Right lung (tissue), 2 donors: ENCODE measurements at regions not wholly inside any gene's neighbourhood (a gene's known extent, or its start where the extent isn't known, plus 50 kb on each side); places are given as distances from the start of the nearest gene placed in this dataset.

Source experiments
- DNase-seq, 2 donors: peaks; one replicate each; pipeline ENCODE4 v3.0.0-alpha.2; 2013

GRCh38 chr12:38139456-38139855 lies 177.1 kb upstream of the ALG10B start:
- no peak for DNase-seq

- no peak for DNase-seq
These were observed 175.3 kb upstream of the ALG10B start for GRCh38 chr12:38141239-38141638.

DNA sequence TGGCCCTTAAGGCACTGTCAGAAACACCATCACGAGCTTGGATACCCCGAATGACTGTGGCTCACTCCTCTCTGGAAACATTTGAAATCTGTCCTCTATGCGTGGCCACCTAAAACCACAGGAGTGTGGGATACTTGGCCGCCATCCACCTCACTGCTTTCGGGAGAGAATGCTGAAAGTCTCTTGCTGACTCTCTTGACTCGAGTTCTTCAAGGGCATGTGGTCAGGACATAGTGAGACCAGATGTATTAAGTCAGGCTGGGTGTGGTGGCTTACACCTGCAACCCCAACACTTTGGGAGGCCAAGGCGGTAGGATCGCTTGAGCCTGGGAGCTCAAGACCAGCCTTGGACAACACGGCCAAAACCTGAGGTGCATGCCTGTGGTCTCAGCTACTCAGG lies 174.7 kb upstream of the ALG10B start:
- no peak for DNase-seq

GRCh38 chr12:38142974-38143373 lies 173.6 kb upstream of the ALG10B start:
- DNase-seq, result no peak

DNA sequence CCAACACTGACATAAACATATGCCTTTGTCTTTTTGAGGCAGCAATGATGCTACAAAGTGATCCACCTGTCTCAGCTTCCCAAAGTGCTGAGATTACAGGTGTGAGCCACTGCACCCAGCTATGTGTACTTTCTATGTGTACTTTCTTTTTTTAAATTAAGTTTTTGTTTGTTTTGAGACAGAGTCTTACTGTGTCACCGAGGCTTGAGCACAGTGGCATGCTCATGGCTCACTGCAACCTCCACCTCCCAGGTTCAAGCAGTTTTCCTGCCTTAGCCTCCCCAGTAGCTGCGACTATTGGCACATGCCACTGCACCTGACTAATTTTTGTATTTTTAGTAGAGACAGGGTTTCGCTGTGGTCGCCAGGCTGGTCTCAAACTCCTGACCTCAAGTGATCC lies 172.5 kb upstream of the ALG10B start:
- no peak for DNase-seq

- DNase-seq, result no peak
These were observed 171.8 kb upstream of the ALG10B start for GRCh38 chr12:38144601-38145436.

- no peak for DNase-seq
These were observed 167.0 kb upstream of the ALG10B start for GRCh38 chr12:38149395-38150073.

DNA sequence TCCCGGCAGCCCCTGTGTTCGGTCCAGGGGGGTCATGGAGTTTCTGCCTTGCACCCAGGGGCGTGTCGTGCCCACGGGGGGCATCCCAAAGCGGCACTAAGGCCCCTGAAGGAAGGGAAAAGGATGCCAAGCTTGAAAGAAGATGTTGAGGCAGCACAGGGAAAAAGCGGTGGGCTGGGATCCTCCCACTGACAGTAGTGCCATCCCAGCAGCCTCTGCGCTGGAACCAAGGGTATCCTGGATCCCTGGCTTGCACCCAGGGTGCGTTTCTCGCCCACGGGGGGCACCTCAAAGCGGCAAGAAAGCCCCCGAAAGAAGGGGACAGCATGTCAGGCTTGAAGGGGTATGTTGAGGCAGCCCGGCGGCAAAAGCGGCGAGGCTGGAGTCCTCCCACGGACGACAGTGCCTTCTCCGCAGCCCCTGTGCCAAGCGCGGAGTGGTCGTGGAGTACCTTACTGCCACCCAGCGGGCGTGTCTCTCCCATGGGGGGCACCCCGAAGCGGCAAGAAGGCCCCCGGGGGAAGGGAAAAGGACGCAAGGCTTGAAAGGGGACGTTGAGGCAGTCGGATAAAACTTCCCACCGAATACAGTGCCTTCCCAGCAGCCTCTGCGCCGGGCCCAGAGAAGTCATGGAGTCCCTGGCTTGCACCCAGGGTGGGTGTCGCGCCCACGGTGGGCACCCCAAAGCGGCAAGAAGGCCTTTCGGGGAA lies 164.4 kb upstream of the ALG10B start:
- DNase-seq, result no peak

DNA sequence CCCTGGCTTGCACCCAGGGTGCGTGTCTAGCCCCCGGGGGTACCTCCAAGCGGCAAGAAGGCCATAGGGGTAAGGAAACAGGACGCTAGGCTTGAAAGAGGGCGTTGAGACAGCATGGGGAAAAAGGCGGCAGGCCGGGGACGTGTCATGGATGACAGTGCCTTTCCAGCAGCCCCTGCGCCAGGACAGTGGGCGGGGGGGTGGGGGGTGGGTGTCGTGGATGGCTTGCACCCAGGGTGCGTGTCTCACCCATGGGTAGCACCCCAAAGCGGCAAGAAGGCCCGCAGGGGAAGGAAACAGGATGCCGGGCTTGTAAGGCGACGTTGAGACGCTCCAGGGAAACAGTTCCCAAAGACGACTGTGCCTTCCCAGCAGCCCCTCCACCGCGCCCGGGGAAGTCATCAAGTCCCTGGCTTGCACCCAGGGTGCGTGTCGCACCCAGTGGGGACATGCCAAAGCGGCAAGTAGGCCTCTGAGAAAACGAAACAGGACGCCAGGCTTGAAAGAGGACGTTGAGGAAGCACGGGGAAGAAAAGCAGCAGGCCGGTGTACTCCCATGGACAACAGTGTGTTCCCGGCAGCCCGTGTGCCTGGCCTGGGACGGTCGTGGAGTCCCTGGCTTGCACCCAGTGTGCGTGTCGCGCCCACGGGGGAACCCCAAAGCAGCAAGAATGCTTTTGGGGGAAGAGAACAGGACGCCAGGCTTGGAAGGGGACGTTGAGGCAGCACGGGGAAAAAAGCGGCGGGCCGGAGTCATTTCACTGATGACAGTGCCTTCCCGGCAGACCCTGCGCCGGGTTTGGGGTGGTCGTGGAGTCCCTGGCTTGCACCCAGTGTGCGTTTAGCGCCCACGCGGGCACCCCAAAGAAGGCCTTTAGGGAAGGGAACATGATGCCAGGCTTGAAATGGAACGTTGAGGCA lies 163.5 kb upstream of the ALG10B start:
- DNase-seq, result no peak

GRCh38 chr12:38153737-38154061 lies 162.9 kb upstream of the ALG10B start:
- DNase-seq, result no peak

DNA sequence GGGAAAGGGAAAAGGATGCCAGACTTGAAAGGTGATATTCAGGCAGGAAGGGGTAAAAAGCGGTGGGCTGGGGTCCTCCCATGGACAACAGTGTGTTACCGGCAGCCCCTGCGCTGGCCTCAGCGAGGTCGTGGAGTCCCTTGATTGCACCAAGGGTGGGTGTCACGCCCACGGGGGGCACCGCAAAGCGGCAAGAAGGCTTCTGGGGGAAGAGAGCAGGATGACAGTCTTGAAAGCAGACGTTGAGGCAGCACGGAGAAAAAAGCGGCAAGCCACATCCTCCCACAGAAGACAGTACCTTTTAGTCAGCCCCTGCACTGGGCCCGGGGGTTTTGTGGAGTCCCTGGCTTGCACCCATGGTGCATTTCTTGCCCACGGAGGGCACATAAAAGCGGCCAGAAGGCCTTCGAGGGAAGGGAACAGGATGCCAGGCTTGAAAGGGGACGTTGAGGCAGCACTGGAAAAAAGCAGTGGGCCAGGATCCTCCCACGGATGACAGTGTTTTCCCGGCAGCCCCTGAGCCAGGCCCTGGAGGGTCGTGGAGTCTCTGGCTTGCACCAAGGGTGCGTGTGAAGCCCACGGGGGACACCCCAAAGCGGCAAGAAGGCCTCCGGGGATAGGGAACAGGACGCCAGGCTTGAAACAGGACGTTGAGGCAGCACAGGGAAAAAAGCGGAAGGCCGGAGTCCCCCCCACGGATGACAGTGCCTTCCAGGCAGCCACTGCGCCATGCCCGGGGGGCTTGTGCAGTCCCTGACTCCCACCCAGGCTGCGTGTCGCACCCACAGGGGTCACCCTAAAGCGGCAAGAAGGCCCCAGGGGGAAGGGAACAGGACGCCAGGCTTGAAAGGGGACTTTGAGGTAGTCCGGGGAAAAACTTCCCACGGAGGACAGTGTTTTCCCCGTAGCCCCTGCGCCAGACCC lies 162.2 kb upstream of the ALG10B start:
- DNase-seq, result no peak

DNA sequence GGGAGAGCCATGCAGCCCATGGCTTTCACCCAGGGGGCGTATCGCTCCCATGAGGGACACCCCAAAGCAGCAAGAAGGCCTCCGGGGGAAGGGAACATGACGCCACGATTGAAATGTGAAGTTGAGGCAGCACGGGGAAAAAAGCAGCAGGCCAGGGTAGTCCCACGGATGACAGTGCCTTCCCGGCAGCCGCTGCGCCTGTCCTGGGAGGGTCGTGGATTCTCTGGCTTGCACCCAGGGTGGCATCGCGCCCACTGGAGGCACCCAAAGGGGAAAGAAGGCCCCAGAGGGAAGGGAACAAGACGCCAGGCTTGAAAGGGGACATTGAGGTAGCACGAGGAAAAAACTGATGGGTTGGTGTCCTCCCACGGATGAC lies 161.6 kb upstream of the ALG10B start:
- DNase-seq, result no peak

- no peak for DNase-seq
These were observed 160.8 kb upstream of the ALG10B start for GRCh38 chr12:38155526-38156496.

DNA sequence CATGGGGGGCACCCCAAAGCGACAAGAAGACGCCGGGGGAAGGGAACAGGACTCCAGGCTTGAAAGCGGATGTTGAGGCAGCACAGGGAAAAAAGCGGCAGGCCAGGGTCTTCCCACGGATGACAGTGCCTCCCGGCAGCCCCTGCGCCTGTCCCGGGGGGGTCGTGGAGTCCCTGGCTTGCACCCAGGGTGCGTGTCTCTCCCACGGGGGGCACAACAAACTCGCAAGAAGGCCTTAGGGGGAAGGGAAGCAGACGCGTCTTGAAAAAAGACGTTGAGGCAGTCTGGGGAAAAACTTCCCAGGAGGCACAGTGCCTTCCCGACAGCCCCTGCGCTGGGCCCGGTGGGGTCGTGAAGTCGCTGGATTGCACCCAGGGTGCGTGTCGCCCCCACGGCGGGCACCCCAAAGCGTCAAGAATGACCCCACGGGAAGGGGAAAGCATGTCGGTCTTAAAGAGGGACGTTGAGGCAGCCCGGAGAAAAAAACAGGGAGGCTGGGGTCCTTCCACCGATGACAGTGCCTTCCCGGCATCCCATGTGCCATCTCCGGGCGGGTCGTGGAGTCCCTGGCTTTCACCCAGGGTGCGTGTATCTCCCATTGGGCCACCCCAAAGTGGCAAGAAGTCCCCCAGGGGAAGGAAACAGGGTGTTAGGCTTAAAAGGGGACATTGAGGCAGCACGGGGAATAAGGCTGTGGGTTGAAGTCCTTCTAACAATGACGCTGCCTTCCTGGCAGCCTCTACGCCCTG lies 159.9 kb upstream of the ALG10B start:
- DNase-seq, result no peak

DNA sequence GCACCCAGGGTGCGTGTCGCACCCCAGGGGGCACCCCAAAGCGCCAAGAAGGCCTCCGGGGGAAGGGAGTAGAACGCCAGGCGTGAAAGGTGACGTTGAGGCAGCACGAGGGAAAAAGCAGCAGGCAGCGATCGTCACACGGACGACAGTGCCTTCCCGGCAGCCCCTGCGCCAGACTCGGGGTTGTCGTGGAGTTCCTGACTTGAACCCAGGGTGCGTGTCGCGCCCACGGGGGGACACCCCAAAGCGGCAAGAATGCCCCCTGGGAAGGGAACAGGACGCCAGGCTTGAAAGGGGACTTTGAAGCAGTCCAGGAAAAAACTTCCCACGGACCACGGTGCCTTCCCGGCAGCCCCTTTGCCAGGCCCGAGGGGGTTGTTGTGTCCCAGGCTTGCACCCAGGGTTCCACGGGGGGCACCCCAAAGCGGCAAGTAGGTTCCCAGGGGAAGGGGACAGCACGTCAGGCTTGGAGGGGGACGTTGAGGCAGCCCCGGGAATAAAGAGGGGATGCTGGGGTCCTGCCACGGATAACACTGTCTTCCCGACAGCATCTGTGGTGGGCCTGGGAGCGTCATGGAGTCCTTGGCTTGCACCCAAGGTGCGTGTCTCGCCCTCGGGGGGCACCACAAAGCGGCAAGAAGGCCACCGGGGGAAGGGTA lies 159.2 kb upstream of the ALG10B start:
- DNase-seq, result no peak

GRCh38 chr12:38157933-38158401 lies 158.6 kb upstream of the ALG10B start:
- DNase-seq, result no peak

GRCh38 chr12:38158428-38159091 lies 158.0 kb upstream of the ALG10B start:
- DNase-seq, result no peak
